ENCODE measurements at regions not wholly inside any gene's neighbourhood (a gene's known extent, or its start where the extent isn't known, plus 50 kb on each side); places are given as distances from the start of the nearest gene placed in this dataset.

DNA sequence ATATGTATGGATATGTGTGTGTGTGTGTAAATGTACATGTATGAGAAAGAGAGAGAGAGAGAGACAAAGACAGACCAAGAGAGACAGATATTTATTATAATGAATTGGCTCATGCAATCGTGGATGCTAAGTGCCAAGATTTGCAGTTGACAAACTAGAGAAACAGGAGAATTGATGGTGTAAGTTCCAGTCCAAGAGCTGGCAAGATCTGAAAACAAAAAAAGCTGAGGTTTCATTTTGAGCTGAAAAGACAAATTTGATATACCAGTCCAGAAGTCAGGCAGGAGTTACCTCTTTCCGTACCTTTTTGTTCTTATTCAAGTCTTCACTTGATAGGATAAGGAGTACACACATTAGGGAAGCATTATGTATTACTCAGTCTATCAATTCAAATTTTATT lies 157.8 kb downstream of the COPS8 start:
- TF ChIP-seq ZNF274 (IDR thresholded peaks at IDR 0.05; ENCODE audit: low read depth, low read length): no peak
- no peak for TF ChIP-seq YY1 (IDR thresholded peaks at IDR 0.05; ENCODE audit: insufficient read depth, insufficient read length)
- TF ChIP-seq SUZ12 (IDR thresholded peaks at IDR 0.05; ENCODE audit: extremely low read depth, insufficient read depth, insufficient read length): no peak
- Histone ChIP-seq H3K9ac (ENCODE audit: insufficient read length, low read depth) (no peak overlapping the region), H3K4me1 (ENCODE audit: insufficient read depth, insufficient read length) (no peaks in the 10 kb centered on the region), H3K27me3 (ENCODE audit: insufficient read depth, insufficient read length) (no peaks in the 10 kb centered on the region), H3K4me3 (ENCODE audit: insufficient read length, low read depth) (no peak overlapping the region), H3K36me3 (ENCODE audit: insufficient read depth, insufficient read length, low read length) (no peaks in the 10 kb centered on the region), H3K9me3 (ENCODE audit: insufficient read depth, low read length) (peaks cover 32% of the 10 kb centered on the region; the same call in 1 of the 2 replicates)
- no peak for DNase-seq (ENCODE audit: low read depth, low spot score)

- Histone ChIP-seq H3K9me3 (ENCODE audit: insufficient read depth, low read length) (peaks cover 32% of the 10 kb centered on the region; the same call in 1 of the 2 replicates), H3K4me1 (ENCODE audit: insufficient read depth, insufficient read length) (no peaks in the 10 kb centered on the region), H3K4me3 (ENCODE audit: insufficient read length, low read depth) (no peak overlapping the region), H3K36me3 (ENCODE audit: insufficient read depth, insufficient read length, low read length) (no peaks in the 10 kb centered on the region), H3K9ac (ENCODE audit: insufficient read length, low read depth) (no peak overlapping the region), H3K27me3 (ENCODE audit: insufficient read depth, insufficient read length) (no peaks in the 10 kb centered on the region)
- DNase-seq (ENCODE audit: low read depth, low spot score): no peak
- TF ChIP-seq ZNF274 (IDR thresholded peaks at IDR 0.05; ENCODE audit: low read depth, low read length): no peak
- TF ChIP-seq YY1 (IDR thresholded peaks at IDR 0.05; ENCODE audit: insufficient read depth, insufficient read length): no peak
- no peak for TF ChIP-seq SUZ12 (IDR thresholded peaks at IDR 0.05; ENCODE audit: extremely low read depth, insufficient read depth, insufficient read length)
Measured at GRCh38 chr2:237244178-237244577, 158.5 kb downstream of the COPS8 start.

DNA sequence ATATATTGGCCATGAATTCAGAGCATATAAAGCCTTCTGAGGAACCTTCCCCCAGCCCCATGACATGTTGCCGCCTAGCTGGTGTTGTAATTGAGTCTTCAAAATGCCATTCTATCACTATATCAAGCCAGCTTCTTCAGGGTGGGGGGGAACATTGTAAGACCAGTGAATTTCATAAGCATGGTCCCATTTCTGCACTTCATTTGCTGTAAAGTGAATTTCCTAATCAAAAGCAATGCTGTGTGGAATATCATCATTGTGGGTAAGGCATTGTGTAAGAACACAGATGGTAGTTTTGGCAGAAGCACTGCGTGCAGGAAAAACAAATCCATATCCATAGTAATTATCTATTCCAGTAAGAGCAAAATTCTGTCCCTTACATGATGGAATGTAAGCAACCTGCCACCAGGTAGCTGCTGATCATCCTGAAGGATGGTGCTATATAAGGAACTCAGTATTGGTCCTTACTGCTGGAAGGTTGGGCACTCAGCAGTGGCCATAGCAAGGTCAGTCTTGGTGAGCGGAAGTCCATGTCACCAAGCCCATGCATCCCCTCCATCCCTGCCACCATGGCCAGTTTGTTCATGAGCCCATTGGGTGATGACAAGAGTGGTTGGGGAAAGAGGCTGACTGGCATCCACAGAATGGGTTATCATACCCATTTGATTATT lies 159.4 kb downstream of the COPS8 start:
- no peaks in the 10 kb centered on the region for H3K36me3 ChIP-seq (ENCODE audit: insufficient read depth, insufficient read length, low read length)
- no peak overlapping the region for H3K4me3 ChIP-seq (ENCODE audit: insufficient read length, low read depth)
- no peaks in the 10 kb centered on the region for H3K4me1 ChIP-seq (ENCODE audit: insufficient read depth, insufficient read length)
- no peak for DNase-seq (ENCODE audit: low read depth, low spot score)
- peaks cover 26% of the 10 kb centered on the region; the same call in 1 of the 2 replicates for H3K9me3 ChIP-seq (ENCODE audit: insufficient read depth, low read length)
- no peaks in the 10 kb centered on the region for H3K27me3 ChIP-seq (ENCODE audit: insufficient read depth, insufficient read length)
- no peak overlapping the region for H3K9ac ChIP-seq (ENCODE audit: insufficient read length, low read depth)
- TF ChIP-seq ZNF274 (IDR thresholded peaks at IDR 0.05; ENCODE audit: low read depth, low read length) (no peak), SUZ12 (IDR thresholded peaks at IDR 0.05; ENCODE audit: extremely low read depth, insufficient read depth, insufficient read length) (no peak), YY1 (IDR thresholded peaks at IDR 0.05; ENCODE audit: insufficient read depth, insufficient read length) (no peak)

GRCh38 chr2:237250599-237250998 lies 163.4 kb downstream of the COL6A3 start:
- H3K4me1 ChIP-seq (ENCODE audit: insufficient read depth, insufficient read length): no peaks in the 10 kb centered on the region
- no peaks in the 10 kb centered on the region for H3K27me3 ChIP-seq (ENCODE audit: insufficient read depth, insufficient read length)
- no peak overlapping the region for H3K9ac ChIP-seq (ENCODE audit: insufficient read length, low read depth)
- H3K9me3 ChIP-seq (ENCODE audit: insufficient read depth, low read length): no peaks in the 10 kb centered on the region
- no peak overlapping the region for H3K4me3 ChIP-seq (ENCODE audit: insufficient read length, low read depth)
- TF ChIP-seq SUZ12 (IDR thresholded peaks at IDR 0.05; ENCODE audit: extremely low read depth, insufficient read depth, insufficient read length) (no peak), YY1 (IDR thresholded peaks at IDR 0.05; ENCODE audit: insufficient read depth, insufficient read length) (no peak), ZNF274 (IDR thresholded peaks at IDR 0.05; ENCODE audit: low read depth, low read length) (no peak)
- DNase-seq (ENCODE audit: low read depth, low spot score): no peak
- H3K36me3 ChIP-seq (ENCODE audit: insufficient read depth, insufficient read length, low read length): no peaks in the 10 kb centered on the region

DNA sequence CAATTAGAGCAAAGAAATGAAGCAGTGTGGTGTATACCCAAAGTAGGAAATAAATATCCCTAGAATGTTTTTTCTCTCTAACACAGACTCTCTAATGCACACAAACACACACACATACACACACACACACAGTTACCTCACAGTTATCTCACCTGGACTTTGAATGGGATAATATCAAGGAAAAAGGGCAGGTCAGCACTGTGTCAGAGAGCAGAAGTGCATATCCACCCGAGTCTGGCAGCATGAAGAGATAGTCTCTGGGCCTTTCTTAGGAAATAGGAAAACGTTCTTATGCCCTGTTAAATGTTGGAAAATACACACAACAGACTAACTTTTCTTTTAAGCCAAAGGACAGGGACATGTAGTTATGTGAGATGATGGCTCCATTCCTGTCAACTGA lies 162.0 kb downstream of the COL6A3 start:
- Histone ChIP-seq H3K9ac (ENCODE audit: insufficient read length, low read depth) (no peak overlapping the region), H3K9me3 (ENCODE audit: insufficient read depth, low read length) (no peaks in the 10 kb centered on the region), H3K27me3 (ENCODE audit: insufficient read depth, insufficient read length) (no peaks in the 10 kb centered on the region), H3K4me1 (ENCODE audit: insufficient read depth, insufficient read length) (no peaks in the 10 kb centered on the region), H3K4me3 (ENCODE audit: insufficient read length, low read depth) (no peak overlapping the region), H3K36me3 (ENCODE audit: insufficient read depth, insufficient read length, low read length) (no peaks in the 10 kb centered on the region)
- TF ChIP-seq ZNF274 (IDR thresholded peaks at IDR 0.05; ENCODE audit: low read depth, low read length) (no peak), SUZ12 (IDR thresholded peaks at IDR 0.05; ENCODE audit: extremely low read depth, insufficient read depth, insufficient read length) (no peak), YY1 (IDR thresholded peaks at IDR 0.05; ENCODE audit: insufficient read depth, insufficient read length) (no peak)
- DNase-seq (ENCODE audit: low read depth, low spot score): no peak

- Histone ChIP-seq H3K4me1 (ENCODE audit: insufficient read depth, insufficient read length) (no peaks in the 10 kb centered on the region), H3K27me3 (ENCODE audit: insufficient read depth, insufficient read length) (no peaks in the 10 kb centered on the region), H3K4me3 (ENCODE audit: insufficient read length, low read depth) (no peak overlapping the region), H3K9ac (ENCODE audit: insufficient read length, low read depth) (no peak overlapping the region), H3K9me3 (ENCODE audit: insufficient read depth, low read length) (no peaks in the 10 kb centered on the region), H3K36me3 (ENCODE audit: insufficient read depth, insufficient read length, low read length) (no peaks in the 10 kb centered on the region)
- no peak for DNase-seq (ENCODE audit: low read depth, low spot score)
- TF ChIP-seq YY1 (IDR thresholded peaks at IDR 0.05; ENCODE audit: insufficient read depth, insufficient read length): no peak
- no peak for TF ChIP-seq SUZ12 (IDR thresholded peaks at IDR 0.05; ENCODE audit: extremely low read depth, insufficient read depth, insufficient read length)
- TF ChIP-seq ZNF274 (IDR thresholded peaks at IDR 0.05; ENCODE audit: low read depth, low read length): no peak
Measured at GRCh38 chr2:237253046-237253702, 160.8 kb downstream of the COL6A3 start.

DNA sequence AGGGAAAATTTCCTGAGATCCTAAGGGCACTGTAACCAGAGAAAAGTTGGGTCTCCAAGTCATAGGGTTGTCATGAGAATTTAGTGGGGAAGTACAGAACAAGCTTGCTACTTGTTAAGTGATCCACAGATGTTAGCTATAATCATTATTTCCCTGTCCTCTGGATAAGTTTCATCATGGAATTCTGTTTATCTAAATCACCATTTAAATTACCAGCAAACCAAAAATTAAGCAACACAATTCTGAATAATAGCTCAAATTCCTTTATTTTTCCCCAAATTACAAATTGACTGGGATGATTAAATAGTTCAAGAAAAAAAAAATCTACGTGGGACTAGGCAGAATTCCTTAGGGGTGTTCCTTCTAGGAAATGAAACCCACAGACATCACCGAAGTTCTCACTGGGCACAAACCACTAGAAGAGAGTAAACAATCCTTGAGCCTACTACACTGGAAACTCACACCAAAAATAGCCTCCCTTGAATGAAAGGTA lies 159.5 kb downstream of the COL6A3 start:
- Histone ChIP-seq H3K36me3 (ENCODE audit: insufficient read depth, insufficient read length, low read length) (no peaks in the 10 kb centered on the region), H3K9ac (ENCODE audit: insufficient read length, low read depth) (no peak overlapping the region), H3K4me3 (ENCODE audit: insufficient read length, low read depth) (no peak overlapping the region), H3K4me1 (ENCODE audit: insufficient read depth, insufficient read length) (no peaks in the 10 kb centered on the region), H3K9me3 (ENCODE audit: insufficient read depth, low read length) (no peaks in the 10 kb centered on the region), H3K27me3 (ENCODE audit: insufficient read depth, insufficient read length) (no peaks in the 10 kb centered on the region)
- TF ChIP-seq YY1 (IDR thresholded peaks at IDR 0.05; ENCODE audit: insufficient read depth, insufficient read length) (no peak), SUZ12 (IDR thresholded peaks at IDR 0.05; ENCODE audit: extremely low read depth, insufficient read depth, insufficient read length) (no peak), ZNF274 (IDR thresholded peaks at IDR 0.05; ENCODE audit: low read depth, low read length) (no peak)
- no peak for DNase-seq (ENCODE audit: low read depth, low spot score)

Measured in NT2/D1 (cell line).